ENCODE measurements at regions not wholly inside any gene's neighbourhood (a gene's known extent, or its start where the extent isn't known, plus 50 kb on each side); places are given as distances from the start of the nearest gene placed in this dataset.

DNA sequence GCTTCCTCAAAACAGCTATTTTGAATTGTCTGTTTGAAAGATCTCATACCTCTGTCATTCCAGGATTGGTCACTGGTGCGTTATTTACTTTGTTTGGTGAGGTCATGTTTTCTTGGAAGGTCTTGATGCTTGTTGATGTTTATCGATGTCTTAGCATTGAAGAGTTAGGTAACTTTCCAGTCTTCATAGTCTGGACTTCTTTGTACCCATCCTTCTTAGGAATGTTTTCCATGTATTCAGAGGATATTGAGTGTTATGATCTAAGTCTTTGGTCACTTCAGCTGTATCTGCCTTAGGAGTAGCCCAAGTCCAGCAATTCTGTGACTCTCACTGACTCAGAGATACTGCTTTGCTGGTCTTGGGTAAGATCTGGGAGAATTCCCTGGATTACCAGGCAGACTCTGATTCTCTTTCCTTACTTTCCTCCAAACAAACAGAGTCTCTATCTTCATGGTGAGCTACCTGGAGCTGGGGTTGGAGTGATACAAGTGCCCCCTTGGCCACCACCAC, 398.6 kb downstream of the ZIC4 start:
- no peak overlapping the region for H3K27ac Mint-ChIP-seq (ENCODE audit: unreplicated experiment)
- no peaks in the 10 kb centered on the region for H3K36me3 Mint-ChIP-seq (ENCODE audit: low read depth, unreplicated experiment)
- H3K27me3 Mint-ChIP-seq (ENCODE audit: unreplicated experiment): no peaks in the 10 kb centered on the region
- no peaks in the 10 kb centered on the region for H3K4me1 Mint-ChIP-seq (ENCODE audit: unreplicated experiment)
- TF ChIP-seq, protein P1, sequence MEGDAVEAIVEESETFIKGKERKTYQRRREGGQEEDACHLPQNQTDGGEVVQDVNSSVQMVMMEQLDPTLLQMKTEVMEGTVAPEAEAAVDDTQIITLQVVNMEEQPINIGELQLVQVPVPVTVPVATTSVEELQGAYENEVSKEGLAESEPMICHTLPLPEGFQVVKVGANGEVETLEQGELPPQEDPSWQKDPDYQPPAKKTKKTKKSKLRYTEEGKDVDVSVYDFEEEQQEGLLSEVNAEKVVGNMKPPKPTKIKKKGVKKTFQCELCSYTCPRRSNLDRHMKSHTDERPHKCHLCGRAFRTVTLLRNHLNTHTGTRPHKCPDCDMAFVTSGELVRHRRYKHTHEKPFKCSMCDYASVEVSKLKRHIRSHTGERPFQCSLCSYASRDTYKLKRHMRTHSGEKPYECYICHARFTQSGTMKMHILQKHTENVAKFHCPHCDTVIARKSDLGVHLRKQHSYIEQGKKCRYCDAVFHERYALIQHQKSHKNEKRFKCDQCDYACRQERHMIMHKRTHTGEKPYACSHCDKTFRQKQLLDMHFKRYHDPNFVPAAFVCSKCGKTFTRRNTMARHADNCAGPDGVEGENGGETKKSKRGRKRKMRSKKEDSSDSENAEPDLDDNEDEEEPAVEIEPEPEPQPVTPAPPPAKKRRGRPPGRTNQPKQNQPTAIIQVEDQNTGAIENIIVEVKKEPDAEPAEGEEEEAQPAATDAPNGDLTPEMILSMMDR (IDR thresholded peaks at IDR 0.05; ENCODE audit: unreplicated experiment): no peak
- no peak for DNase-seq (ENCODE audit: low spot score)
- no peaks in the 10 kb centered on the region for H3K9me3 Mint-ChIP-seq (ENCODE audit: unreplicated experiment)
- no peak overlapping the region for H3K4me3 Mint-ChIP-seq (ENCODE audit: unreplicated experiment)

DNA sequence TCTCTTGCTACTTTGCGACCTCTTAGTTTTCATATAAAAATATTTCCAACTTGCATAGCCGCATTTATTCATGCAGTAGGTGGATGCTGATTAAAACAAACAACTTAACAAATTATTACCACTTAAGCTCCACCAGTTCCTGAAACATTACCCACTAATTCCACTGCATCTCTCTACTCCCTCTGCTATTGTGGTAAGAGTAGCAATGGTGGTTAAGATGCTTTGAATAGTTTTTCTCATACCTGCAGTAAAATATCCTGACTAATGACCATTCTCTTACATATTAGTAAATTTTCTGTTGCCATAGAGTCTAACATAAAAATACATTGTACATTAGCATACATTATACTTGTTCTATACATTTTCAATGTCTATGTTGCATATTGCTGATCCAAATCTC, 397.6 kb upstream of the PLSCR5 start:
- TF ChIP-seq, protein P1 (IDR thresholded peaks at IDR 0.05; ENCODE audit: unreplicated experiment): no peak
- no peak overlapping the region for H3K4me3 Mint-ChIP-seq (ENCODE audit: unreplicated experiment)
- H3K9me3 Mint-ChIP-seq (ENCODE audit: unreplicated experiment): no peaks in the 10 kb centered on the region
- H3K27me3 Mint-ChIP-seq (ENCODE audit: unreplicated experiment): no peaks in the 10 kb centered on the region
- no peak for DNase-seq (ENCODE audit: low spot score)
- H3K27ac Mint-ChIP-seq (ENCODE audit: unreplicated experiment): no peak overlapping the region
- no peaks in the 10 kb centered on the region for H3K4me1 Mint-ChIP-seq (ENCODE audit: unreplicated experiment)
- H3K36me3 Mint-ChIP-seq (ENCODE audit: low read depth, unreplicated experiment): no peaks in the 10 kb centered on the region

DNA sequence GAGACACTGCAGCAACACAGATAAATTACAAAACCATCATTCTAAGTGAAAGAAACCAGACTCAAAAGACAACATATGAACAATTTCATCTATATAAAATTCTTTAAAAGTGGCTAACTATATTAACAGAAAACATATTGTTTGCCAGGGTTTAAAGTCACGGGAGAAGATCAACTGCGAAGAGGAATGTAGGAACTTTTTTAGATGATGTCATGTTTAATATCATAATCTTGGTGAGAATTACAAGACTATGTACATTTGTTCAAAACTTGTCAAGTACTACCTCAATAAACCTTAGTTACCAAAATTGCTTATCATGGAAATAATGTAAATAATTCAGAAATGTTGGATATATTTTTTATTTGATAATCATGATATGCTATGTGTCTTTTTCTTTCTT, 395.1 kb upstream of the PLSCR5 start:
- Mint-ChIP-seq H3K36me3 (ENCODE audit: low read depth, unreplicated experiment) (no peaks in the 10 kb centered on the region), H3K9me3 (ENCODE audit: unreplicated experiment) (no peaks in the 10 kb centered on the region), H3K4me1 (ENCODE audit: unreplicated experiment) (no peaks in the 10 kb centered on the region), H3K4me3 (ENCODE audit: unreplicated experiment) (no peak overlapping the region), H3K27me3 (ENCODE audit: unreplicated experiment) (no peaks in the 10 kb centered on the region), H3K27ac (ENCODE audit: unreplicated experiment) (no peak overlapping the region)
- no peak for DNase-seq (ENCODE audit: low spot score)
- TF ChIP-seq, protein P1 (IDR thresholded peaks at IDR 0.05; ENCODE audit: unreplicated experiment): no peak

DNA sequence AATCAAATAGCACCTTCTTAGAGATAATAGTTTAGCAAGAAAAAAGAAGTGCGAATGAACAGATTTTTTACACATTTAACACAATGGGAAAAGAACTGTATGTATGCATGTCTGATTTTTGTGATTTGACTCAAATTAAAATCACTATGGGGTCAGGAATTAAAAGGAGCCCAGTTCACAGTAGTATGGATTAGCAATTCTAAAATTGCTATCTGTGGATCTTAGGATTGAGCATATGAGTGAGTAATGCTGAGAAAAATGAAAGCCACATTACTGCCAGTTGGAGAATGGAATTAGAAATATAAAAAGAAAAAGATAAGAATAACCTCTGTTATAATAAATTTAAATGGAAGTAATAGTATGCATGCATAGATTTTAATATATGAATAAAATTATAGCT, 386.8 kb upstream of the PLSCR5 start:
- no peaks in the 10 kb centered on the region for H3K27me3 Mint-ChIP-seq (ENCODE audit: unreplicated experiment)
- H3K27ac Mint-ChIP-seq (ENCODE audit: unreplicated experiment): no peak overlapping the region
- H3K4me3 Mint-ChIP-seq (ENCODE audit: unreplicated experiment): no peak overlapping the region
- H3K36me3 Mint-ChIP-seq (ENCODE audit: low read depth, unreplicated experiment): no peaks in the 10 kb centered on the region
- DNase-seq (ENCODE audit: low spot score): no peak
- no peaks in the 10 kb centered on the region for H3K4me1 Mint-ChIP-seq (ENCODE audit: unreplicated experiment)
- no peaks in the 10 kb centered on the region for H3K9me3 Mint-ChIP-seq (ENCODE audit: unreplicated experiment)
- TF ChIP-seq, protein P1 (IDR thresholded peaks at IDR 0.05; ENCODE audit: unreplicated experiment): no peak

DNA sequence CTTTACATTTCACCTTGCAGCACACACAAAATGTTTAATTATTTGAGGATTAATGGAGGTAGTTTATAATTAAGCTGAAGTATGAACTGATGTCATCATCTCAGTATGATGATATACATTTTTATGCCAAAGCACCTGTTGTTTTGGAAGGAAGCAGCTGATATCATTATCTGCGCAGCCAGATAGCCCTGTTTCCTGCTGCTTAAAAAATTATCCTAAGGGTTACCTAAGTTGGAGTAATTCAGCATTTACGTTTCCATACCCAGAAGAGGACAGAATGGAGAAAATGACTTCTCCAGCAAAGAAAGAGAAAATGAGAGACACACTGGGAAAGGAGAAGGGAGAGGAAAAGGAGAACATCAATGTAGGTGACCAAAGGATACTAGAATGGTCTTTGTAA, 370.3 kb upstream of the PLSCR5 start:
- no peak overlapping the region for H3K27ac Mint-ChIP-seq (ENCODE audit: unreplicated experiment)
- DNase-seq (ENCODE audit: low spot score): no peak
- H3K36me3 Mint-ChIP-seq (ENCODE audit: low read depth, unreplicated experiment): no peaks in the 10 kb centered on the region
- H3K27me3 Mint-ChIP-seq (ENCODE audit: unreplicated experiment): no peaks in the 10 kb centered on the region
- no peaks in the 10 kb centered on the region for H3K9me3 Mint-ChIP-seq (ENCODE audit: unreplicated experiment)
- H3K4me3 Mint-ChIP-seq (ENCODE audit: unreplicated experiment): no peak overlapping the region
- TF ChIP-seq, protein P1 (IDR thresholded peaks at IDR 0.05; ENCODE audit: unreplicated experiment): no peak
- no peaks in the 10 kb centered on the region for H3K4me1 Mint-ChIP-seq (ENCODE audit: unreplicated experiment)
